Loucy (cell line): ENCODE measurements at regions not wholly inside any gene's neighbourhood (a gene's known extent, or its start where the extent isn't known, plus 50 kb on each side); places are given as distances from the start of the nearest gene placed in this dataset.

Experiments used
- CTCF ChIP-seq: fragments of 200-600 bp; sonication (generic); conservative IDR thresholded peaks from 2 replicates; pipeline ENCODE4 v1.5.1; 2014; ENCODE audit warnings: mild to moderate bottlenecking, antibody characterized with exemption, low read length
- EZH2phosphoT487 ChIP-seq: fragments of 200-600 bp; IDR thresholded peaks from 2 replicates; pipeline ENCODE4 v1.6.1; 2018; ENCODE audit warnings: antibody characterized with exemption, mild to moderate bottlenecking, moderate library complexity, borderline replicate concordance

- TF ChIP-seq CTCF: no peak
- TF ChIP-seq EZH2phosphoT487: no peak
Observed at GRCh38 chr14:83977583-83977982, 1552.4 kb upstream of the FLRT2 start.
